SK-N-SH (cell line): ENCODE measurements at regions not wholly inside any gene's neighbourhood (a gene's known extent, or its start where the extent isn't known, plus 50 kb on each side); places are given as distances from the start of the nearest gene placed in this dataset.

Experiments used
- CTCF ChIA-PET: fragments of 300-600, 350-600 bp; formaldehyde crosslinking; extraction: SDS; loops from one replicate; lab custom pipeline; 2021; lab: Yijun Ruan, JAX
- POLR2A ChIA-PET: fragments of 350-600 bp; sonication (Branson Sonifier 250); formaldehyde crosslinking; extraction: SDS; loops from one replicate; lab custom pipeline; 2020; ENCODE audit warnings: antibody characterized with exemption, inconsistent platforms; lab: Yijun Ruan, JAX
- DNase-seq: peaks from one replicate; pipeline ENCODE4 v3.0.0; 2012
- H2AFZ ChIP-seq: fragments of 200-600 bp; sonication (generic); 2 replicates; pipeline ENCODE4 v1.8.1; 2016; ENCODE audit warnings: antibody characterized with exemption, mild to moderate bottlenecking, low read depth
- H3F3A ChIP-seq: fragments of 200-600 bp; sonication (generic); replicated peaks from 2 replicates; pipeline ENCODE3; 2016; ENCODE audit warnings: antibody characterized with exemption, mild to moderate bottlenecking; ENCODE audit not compliant: insufficient read depth
- H3K27ac ChIP-seq, 2 experiments: fragments of 200-500 bp in 1 of 2; fragments of 200-600 bp in 1 of 2; sonication (Bioruptor generic) in 1 of 2; sonication (generic), shearing (Covaris generic) in 1 of 2; 2 replicates each; pipeline versions ENCODE4 v1.5.1 to v1.6.1; 2014 to 2016; ENCODE audit warnings: low read depth in 2 of 2, inconsistent platforms in 1 of 2, low read length in 1 of 2, mild to moderate bottlenecking in 1 of 2, mixed read lengths in 1 of 2
- H3K27me3 ChIP-seq: fragments of 200-600 bp; sonication (generic), shearing (Covaris generic); 2 replicates; pipeline ENCODE4 v1.6.1; 2016; ENCODE audit warnings: mixed run types; ENCODE audit not compliant: insufficient read depth
- H3K36me3 ChIP-seq, 2 experiments: fragments of 200-500 bp in 1 of 2; fragments of 200-600 bp in 1 of 2; sonication (Bioruptor generic) in 1 of 2; sonication (generic) in 1 of 2; replicated peaks in 1 of 2; 2 replicates each; pipeline versions ENCODE3 to v1.5.1; 2014 to 2016; ENCODE audit warnings: low read length in 1 of 2, mild to moderate bottlenecking in 1 of 2; ENCODE audit not compliant: insufficient read depth in 2 of 2, control insufficient read depth in 1 of 2
- H3K4me1 ChIP-seq, 2 experiments: fragments of 200-500 bp in 1 of 2; fragments of 200-600 bp in 1 of 2; sonication (Bioruptor generic) in 1 of 2; sonication (generic), shearing (Covaris generic) in 1 of 2; 2 replicates each; pipeline versions ENCODE4 v1.5.1 to v1.6.1; 2014 to 2016; ENCODE audit warnings: low read depth in 1 of 2, low read length in 1 of 2, mixed run types in 1 of 2; ENCODE audit not compliant: insufficient read depth in 2 of 2, control insufficient read depth in 1 of 2
- H3K4me2 ChIP-seq: fragments of 200-600 bp; sonication (generic), shearing (Covaris generic); 2 replicates; pipeline ENCODE4 v1.6.1; 2017; ENCODE audit warnings: mixed run types
- H3K4me3 ChIP-seq, 2 experiments: fragments of 200-500 bp in 1 of 2; fragments of 200-600 bp in 1 of 2; sonication (Bioruptor generic) in 1 of 2; sonication (generic), shearing (Covaris generic) in 1 of 2; 2 replicates each; pipeline versions ENCODE4 v1.5.1 to v1.8.1; 2014 to 2016; ENCODE audit warnings: low read depth in 2 of 2, inconsistent platforms in 1 of 2, low read length in 1 of 2, mild to moderate bottlenecking in 1 of 2, mixed read lengths in 1 of 2, moderate library complexity in 1 of 2
- H3K79me2 ChIP-seq: fragments of 200-600 bp; sonication (generic); 2 replicates; pipeline ENCODE4 v1.8.1; 2017; ENCODE audit warnings: mild to moderate bottlenecking; ENCODE audit not compliant: insufficient read depth
- H3K9ac ChIP-seq: fragments of 200-600 bp; sonication (generic); 2 replicates; pipeline ENCODE4 v1.6.1; 2017; ENCODE audit warnings: mixed run types
- H3K9me2 ChIP-seq: fragments of 200-600 bp; sonication (generic); 2 replicates; pipeline ENCODE4 v1.6.1; 2017; ENCODE audit warnings: mixed run types
- H3K9me3 ChIP-seq: fragments of 200-600 bp; sonication (generic); 2 replicates; pipeline ENCODE4 v1.6.1; 2017; ENCODE audit warnings: mixed run types, mild to moderate bottlenecking, moderate library complexity
- H4K20me1 ChIP-seq: fragments of 200-600 bp; sonication (generic); 2 replicates; pipeline ENCODE4 v1.6.1; 2017; ENCODE audit warnings: mild to moderate bottlenecking, mixed run types; ENCODE audit not compliant: insufficient read depth
- CTCF ChIP-seq: fragments of 200-600 bp; sonication (generic); IDR thresholded peaks from 2 replicates; pipeline ENCODE4 v1.6.1; 2017; ENCODE audit warnings: antibody characterized with exemption, mild to moderate bottlenecking, moderate library complexity
- EZH2phosphoT487 ChIP-seq: fragments of 200-600 bp; sonication (generic); IDR thresholded peaks from 2 replicates; pipeline ENCODE4 v1.6.1; 2017; ENCODE audit warnings: low read depth, mixed run types, mild to moderate bottlenecking, antibody characterized with exemption, moderate library complexity, borderline replicate concordance
- FOSL2 ChIP-seq: IDR thresholded peaks from 2 replicates; pipeline ENCODE4 v1.4.0; 2012; ENCODE audit warnings: low read depth, mild to moderate bottlenecking, moderate library complexity, borderline replicate concordance
- FOXM1 ChIP-seq: IDR thresholded peaks from 2 replicates; pipeline ENCODE4 v1.4.0; 2012; ENCODE audit warnings: low read depth, mild to moderate bottlenecking
- GABPA ChIP-seq: IDR thresholded peaks from 2 replicates; pipeline ENCODE4 v1.4.0; 2012; ENCODE audit warnings: low read depth, mild to moderate bottlenecking
- GATA2 ChIP-seq: sonication (generic); formaldehyde crosslinking; IDR thresholded peaks from 2 replicates; pipeline ENCODE4 v1.5.0; 2020; ENCODE audit warnings: mild to moderate bottlenecking, missing genetic modification reagents
- IRF3 ChIP-seq: fragments of 150-350 bp; IDR thresholded peaks from 2 replicates; pipeline ENCODE4 v1.6.1; 2016; ENCODE audit warnings: mild to moderate bottlenecking, low read depth, low read length
- MXI1 ChIP-seq: IDR thresholded peaks from 2 replicates; pipeline ENCODE4 v1.6.1; 2012; ENCODE audit warnings: mild to moderate bottlenecking, low read depth, low read length, improper control_type of control experiment
- NFIC ChIP-seq: IDR thresholded peaks from 2 replicates; pipeline ENCODE4 v1.4.0; 2012; ENCODE audit warnings: borderline replicate concordance
- PBX3 ChIP-seq: IDR thresholded peaks from 2 replicates; pipeline ENCODE4; 2012
- POLR2AphosphoS5 ChIP-seq: IDR thresholded peaks from 2 replicates; pipeline ENCODE4 v1.6.1; 2012; ENCODE audit warnings: low read depth, low read length
- RAD21 ChIP-seq: IDR thresholded peaks from 2 replicates; pipeline ENCODE4 v1.6.1; 2012; ENCODE audit warnings: mild to moderate bottlenecking, low read length
- RCOR1 ChIP-seq: fragments of 150-350 bp; IDR thresholded peaks from 2 replicates; pipeline ENCODE4 v1.6.1; 2017; ENCODE audit warnings: antibody characterized with exemption, low read length
- REST ChIP-seq: IDR thresholded peaks from 2 replicates; pipeline ENCODE4 v1.6.1; 2012; ENCODE audit warnings: mild to moderate bottlenecking, low read depth, low read length, moderate library complexity
- SIN3A ChIP-seq: IDR thresholded peaks from 2 replicates; pipeline ENCODE4 v1.6.1; 2012; ENCODE audit warnings: low read depth, mild to moderate bottlenecking, low read length, moderate library complexity, borderline replicate concordance
- SMC3 ChIP-seq: IDR thresholded peaks from 2 replicates; pipeline ENCODE4 v1.6.1; 2012; ENCODE audit warnings: low read depth, low read length, improper control_type of control experiment
- TEAD4 ChIP-seq: IDR thresholded peaks from 2 replicates; pipeline ENCODE4 v1.4.0; 2012; ENCODE audit warnings: mild to moderate bottlenecking, borderline replicate concordance; ENCODE audit not compliant: insufficient read depth
- USF2 ChIP-seq: fragments of 150-350 bp; IDR thresholded peaks from 2 replicates; pipeline ENCODE4 v1.6.1; 2017; ENCODE audit warnings: antibody characterized with exemption, low read length, low read depth, borderline replicate concordance
- YY1 ChIP-seq: IDR thresholded peaks from 2 replicates; pipeline ENCODE4 v1.4.0; 2012; ENCODE audit warnings: low read depth, mild to moderate bottlenecking
- ZBTB33 ChIP-seq: IDR thresholded peaks from 2 replicates; pipeline ENCODE4 v1.4.0; 2012; ENCODE audit warnings: low read depth, borderline replicate concordance
- WGBS: methylation state at CpG from one replicate; pipeline ENCODE4 v1.1.6; 2017; ENCODE audit warnings: low lambda C conversion rate; 5-methylcytosine and 5-hydroxymethylcytosine counted together

GRCh38 chr3:40677321-40677720, 152.6 kb downstream of the ZNF621 start:
- Histone ChIP-seq H3F3A (no peaks in the 10 kb centered on the region), H3K4me1 (no peaks in the 10 kb centered on the region), H2AFZ (no peak overlapping the region), H3K9me2 (no peaks in the 10 kb centered on the region), H3K79me2 (no peaks in the 10 kb centered on the region), H3K4me3 (no peak overlapping the region), H3K9ac (no peak overlapping the region), H3K4me2 (no peak overlapping the region), H3K9me3 (no peaks in the 10 kb centered on the region), H3K27ac (no peak overlapping the region), H4K20me1 (no peaks in the 10 kb centered on the region), H3K36me3 (no peaks in the 10 kb centered on the region), H3K27me3 (no peaks in the 10 kb centered on the region)
- 21% methylated on average over 3 of the region's 3 CpGs for WGBS
- ChIA-PET POLR2A (no interaction called here), CTCF (no interaction called here)
- TF ChIP-seq SMC3 (no peak), RAD21 (no peak), FOSL2 (no peak), REST (no peak), FOXM1 (no peak), TEAD4 (no peak), MXI1 (no peak), GABPA (no peak), GATA2 (CRISPR knock-in tag) (no peak), USF2 (no peak), PBX3 (no peak), ZBTB33 (no peak), IRF3 (no peak), RCOR1 (no peak), CTCF (no peak), POLR2AphosphoS5 (no peak), SIN3A (no peak), EZH2phosphoT487 (no peak), YY1 (no peak), NFIC (no peak)
- DNase-seq: no peak
